Activated B cell treated with CpG ODN at 0.5 μM for 24 hours (primary cell): ENCODE measurements at regions not wholly inside any gene's neighbourhood (a gene's known extent, or its start where the extent isn't known, plus 50 kb on each side); places are given as distances from the start of the nearest gene placed in this dataset.

Experiments used
- ATAC-seq: fragments of 200-7000 bp; cut with Tn5 transposase; one replicate; pipeline ENCODE4 v1.10.0; 2021; ENCODE audit warnings: low read depth, mild to moderate bottlenecking, moderate library complexity
- CTCF ChIA-PET: fragments of 350-600 bp; sonication (Branson Sonifier 250); formaldehyde crosslinking; loops from one replicate; lab custom pipeline; 2021; ENCODE audit warnings: antibody characterized with exemption; lab: Charles Lee
- POLR2A ChIA-PET: fragments of 350-600 bp; sonication (Branson Sonifier 250); formaldehyde crosslinking; loops from one replicate; lab custom pipeline; 2021; ENCODE audit warnings: antibody characterized with exemption; lab: Charles Lee
- DNase-seq: peaks from one replicate; pipeline ENCODE4 v3.0.0; 2022
- H3K27ac Mint-ChIP-seq: one replicate; pipeline ENCODE4 v1.8.0; 2020; ENCODE audit warnings: mixed read lengths
- H3K27me3 Mint-ChIP-seq: one replicate; pipeline ENCODE4 v1.8.0; 2021; ENCODE audit warnings: mixed read lengths
- H3K36me3 Mint-ChIP-seq: one replicate; pipeline ENCODE4 v1.8.0; 2021; ENCODE audit warnings: low read depth, mixed read lengths
- H3K4me1 Mint-ChIP-seq: one replicate; pipeline ENCODE4 v1.8.0; 2021; ENCODE audit warnings: mixed read lengths
- H3K4me3 Mint-ChIP-seq: one replicate; pipeline ENCODE4 v1.8.0; 2020; ENCODE audit warnings: mild to moderate bottlenecking, mixed read lengths
- H3K9me3 Mint-ChIP-seq: one replicate; pipeline ENCODE4 v1.8.0; 2020; ENCODE audit warnings: mixed read lengths
- CTCF ChIP-seq: fragments of 200-600 bp; IDR thresholded peaks from one replicate; pipeline ENCODE4 v1.8.0; 2022; ENCODE audit warnings: antibody characterized with exemption, mild to moderate bottlenecking
- intact Hi-C: fragments of 100-400 bp; cut with micrococcal nuclease; formaldehyde crosslinking; loops from one replicate; pipeline ENCODE4 v1.15.1; 2024

- no peaks in the 10 kb centered on the region for H3K4me1 Mint-ChIP-seq
- ATAC-seq (no peak), DNase-seq (no peak)
- ChIA-PET CTCF (no interaction called here), POLR2A (no interaction called here)
- intact Hi-C loops, result no loop called here
- H3K9me3 Mint-ChIP-seq, result peaks cover 2% of the 10 kb centered on the region
- H3K27me3 Mint-ChIP-seq, result no peaks in the 10 kb centered on the region
- no peaks in the 10 kb centered on the region for H3K36me3 Mint-ChIP-seq
- H3K4me3 Mint-ChIP-seq, result no peak overlapping the region
- no peak overlapping the region for H3K27ac Mint-ChIP-seq
- no peak for TF ChIP-seq CTCF
Measured at GRCh38 chr5:91538179-91538578, 155.1 kb upstream of the ARRDC3 start.

- ATAC-seq (no peak), DNase-seq (no peak)
- Mint-ChIP-seq H3K36me3 (no peaks in the 10 kb centered on the region), H3K27ac (no peak overlapping the region), H3K4me1 (no peaks in the 10 kb centered on the region), H3K9me3 (peaks cover 2% of the 10 kb centered on the region), H3K27me3 (no peaks in the 10 kb centered on the region), H3K4me3 (no peak overlapping the region)
- intact Hi-C loops, result no loop called here
- TF ChIP-seq CTCF, result no peak
- ChIA-PET POLR2A (no interaction called here), CTCF (no interaction called here)
Measured at GRCh38 chr5:91535499-91535898, 152.4 kb upstream of the ARRDC3 start.

- Mint-ChIP-seq H3K4me1 (no peaks in the 10 kb centered on the region), H3K27ac (no peak overlapping the region), H3K9me3 (no peaks in the 10 kb centered on the region), H3K36me3 (no peaks in the 10 kb centered on the region), H3K27me3 (no peaks in the 10 kb centered on the region), H3K4me3 (no peak overlapping the region)
- ATAC-seq (no peak), DNase-seq (no peak)
- intact Hi-C loops, result no loop called here
- POLR2A ChIA-PET, result no interaction called here
- CTCF ChIA-PET, result no interaction called here
- no peak for TF ChIP-seq CTCF
Measured at GRCh38 chr5:91534332-91534731, 151.2 kb upstream of the ARRDC3 start.

GRCh38 chr5:91532779-91533178, 149.7 kb upstream of the ARRDC3 start:
- ChIA-PET POLR2A (no interaction called here), CTCF (no interaction called here)
- ATAC-seq (no peak), DNase-seq (no peak)
- H3K4me1 Mint-ChIP-seq, result no peaks in the 10 kb centered on the region
- H3K27ac Mint-ChIP-seq, result no peak overlapping the region
- H3K36me3 Mint-ChIP-seq, result no peaks in the 10 kb centered on the region
- no peak overlapping the region for H3K4me3 Mint-ChIP-seq
- no peaks in the 10 kb centered on the region for H3K27me3 Mint-ChIP-seq
- H3K9me3 Mint-ChIP-seq, result peaks cover 2% of the 10 kb centered on the region
- TF ChIP-seq CTCF, result no peak
- intact Hi-C loops, result no loop called here

- intact Hi-C loops, result no loop called here
- no peaks in the 10 kb centered on the region for H3K4me1 Mint-ChIP-seq
- no peaks in the 10 kb centered on the region for H3K36me3 Mint-ChIP-seq
- no peak overlapping the region for H3K4me3 Mint-ChIP-seq
- TF ChIP-seq CTCF, result no peak
- no peaks in the 10 kb centered on the region for H3K27me3 Mint-ChIP-seq
- peaks cover 2% of the 10 kb centered on the region for H3K9me3 Mint-ChIP-seq
- POLR2A ChIA-PET, result no interaction called here
- CTCF ChIA-PET, result no interaction called here
- no peak overlapping the region for H3K27ac Mint-ChIP-seq
- ATAC-seq, result no peak
- DNase-seq, result no peak
Measured at GRCh38 chr5:91532281-91532680, 149.2 kb upstream of the ARRDC3 start.
